Nephron progenitor cell (in vitro differentiated cells): ENCODE measurements at regions not wholly inside any gene's neighbourhood (a gene's known extent, or its start where the extent isn't known, plus 50 kb on each side); places are given as distances from the start of the nearest gene placed in this dataset.
"Not testable (repeated sequence)": the region's sequence is repeated elsewhere in the genome, so short reads cannot be mapped to it uniquely, and the experiment has no call there.

ENCODE experiments used
- DNase-seq: peaks from one replicate; pipeline ENCODE4 v3.0.0; 2021
- H3K27ac Mint-ChIP-seq: 2 replicates; pipeline ENCODE4 v1.8.0; 2021; ENCODE audit warnings: mild to moderate bottlenecking, moderate library complexity, mixed read lengths
- H3K27me3 Mint-ChIP-seq: 2 replicates; pipeline ENCODE4 v1.8.0; 2021; ENCODE audit warnings: mild to moderate bottlenecking, low read depth, mixed read lengths; ENCODE audit not compliant: poor library complexity
- H3K36me3 Mint-ChIP-seq: 2 replicates; pipeline ENCODE4 v1.8.0; 2021; ENCODE audit warnings: low read depth, mixed read lengths
- H3K4me1 Mint-ChIP-seq: 2 replicates; pipeline ENCODE4 v1.8.0; 2021; ENCODE audit warnings: mixed read lengths
- H3K4me3 Mint-ChIP-seq: 2 replicates; pipeline ENCODE4 v1.8.0; 2021; ENCODE audit warnings: mild to moderate bottlenecking, moderate library complexity, mixed read lengths
- H3K9me3 Mint-ChIP-seq: 2 replicates; pipeline ENCODE4 v1.8.0; 2021; ENCODE audit warnings: mild to moderate bottlenecking, moderate library complexity, mixed read lengths

- H3K36me3 Mint-ChIP-seq, H3K27me3 Mint-ChIP-seq, H3K4me3 Mint-ChIP-seq, H3K4me1 Mint-ChIP-seq, H3K27ac Mint-ChIP-seq, DNase-seq: not testable (repeated sequence)
- peaks cover 41% of the 10 kb centered on the region for H3K9me3 Mint-ChIP-seq
These were observed 180.7 kb downstream of the ZNF37A start for GRCh38 chr10:38274879-38275278.

- not testable (repeated sequence) for H3K27me3 Mint-ChIP-seq, DNase-seq, H3K4me3 Mint-ChIP-seq, H3K4me1 Mint-ChIP-seq, H3K27ac Mint-ChIP-seq, H3K36me3 Mint-ChIP-seq
- peaks cover 61% of the 10 kb centered on the region for H3K9me3 Mint-ChIP-seq
These were observed 198.4 kb downstream of the ZNF37A start for GRCh38 chr10:38292560-38292959.

GRCh38 chr10:38310111-38310510, 216.0 kb downstream of the ZNF37A start:
- DNase-seq, H3K36me3 Mint-ChIP-seq: not testable (repeated sequence)
- peaks cover 60% of the 10 kb centered on the region for H3K9me3 Mint-ChIP-seq

GRCh38 chr10:38315090-38315805, 221.1 kb downstream of the ZNF37A start:
- not testable (repeated sequence) for H3K4me3 Mint-ChIP-seq, H3K27ac Mint-ChIP-seq, H3K36me3 Mint-ChIP-seq, H3K27me3 Mint-ChIP-seq, H3K4me1 Mint-ChIP-seq, DNase-seq
- peaks cover 69% of the 10 kb centered on the region for H3K9me3 Mint-ChIP-seq

More at GRCh38 chr10:38310111-38310510, 216.0 kb downstream of the ZNF37A start:
- H3K4me3 Mint-ChIP-seq, H3K4me1 Mint-ChIP-seq, H3K27ac Mint-ChIP-seq, H3K27me3 Mint-ChIP-seq: not testable (repeated sequence)

GRCh38 chr10:38321393-38321792, 227.3 kb downstream of the ZNF37A start:
- H3K27me3 Mint-ChIP-seq, DNase-seq, H3K4me3 Mint-ChIP-seq, H3K36me3 Mint-ChIP-seq, H3K4me1 Mint-ChIP-seq, H3K27ac Mint-ChIP-seq: not testable (repeated sequence)
- peaks cover 69% of the 10 kb centered on the region for H3K9me3 Mint-ChIP-seq

GRCh38 chr10:38330306-38330705, 236.2 kb downstream of the ZNF37A start:
- H3K4me3 Mint-ChIP-seq, DNase-seq, H3K27ac Mint-ChIP-seq, H3K4me1 Mint-ChIP-seq, H3K27me3 Mint-ChIP-seq, H3K36me3 Mint-ChIP-seq: not testable (repeated sequence)
- H3K9me3 Mint-ChIP-seq = peaks cover 46% of the 10 kb centered on the region

GRCh38 chr10:38331106-38331505, 237.0 kb downstream of the ZNF37A start:
- not testable (repeated sequence) for DNase-seq, H3K27me3 Mint-ChIP-seq, H3K4me3 Mint-ChIP-seq, H3K27ac Mint-ChIP-seq, H3K4me1 Mint-ChIP-seq, H3K36me3 Mint-ChIP-seq
- peaks cover 52% of the 10 kb centered on the region for H3K9me3 Mint-ChIP-seq

GRCh38 chr10:38333699-38334098, 239.6 kb downstream of the ZNF37A start:
- not testable (repeated sequence) for H3K4me1 Mint-ChIP-seq, H3K27me3 Mint-ChIP-seq, DNase-seq, H3K36me3 Mint-ChIP-seq, H3K4me3 Mint-ChIP-seq, H3K27ac Mint-ChIP-seq
- H3K9me3 Mint-ChIP-seq = peaks cover 51% of the 10 kb centered on the region

- H3K27me3 Mint-ChIP-seq, DNase-seq, H3K27ac Mint-ChIP-seq, H3K4me1 Mint-ChIP-seq, H3K36me3 Mint-ChIP-seq, H3K4me3 Mint-ChIP-seq: not testable (repeated sequence)
- peaks cover 57% of the 10 kb centered on the region for H3K9me3 Mint-ChIP-seq
These were observed 256.5 kb downstream of the ZNF37A start for GRCh38 chr10:38350645-38351044.

- H3K36me3 Mint-ChIP-seq, H3K4me1 Mint-ChIP-seq, DNase-seq, H3K4me3 Mint-ChIP-seq, H3K27ac Mint-ChIP-seq, H3K27me3 Mint-ChIP-seq: not testable (repeated sequence)
- peaks cover 28% of the 10 kb centered on the region for H3K9me3 Mint-ChIP-seq
These were observed 260.3 kb downstream of the ZNF37A start for GRCh38 chr10:38354410-38354809.

GRCh38 chr10:38355911-38356526, 261.9 kb downstream of the ZNF37A start:
- not testable (repeated sequence) for H3K27me3 Mint-ChIP-seq, H3K36me3 Mint-ChIP-seq, H3K4me1 Mint-ChIP-seq
- peak; percentile 67 for DNase-seq
- peak overlapping the region; percentile 97 for H3K27ac Mint-ChIP-seq
- peaks cover 17% of the 10 kb centered on the region for H3K9me3 Mint-ChIP-seq
- H3K4me3 Mint-ChIP-seq = peak overlapping the region; percentile 85

- Mint-ChIP-seq H3K27ac (peak overlapping the region; percentile 97), H3K9me3 (peaks cover 17% of the 10 kb centered on the region), H3K4me3 (peak overlapping the region; percentile 85)
- H3K27me3 Mint-ChIP-seq, H3K36me3 Mint-ChIP-seq, DNase-seq, H3K4me1 Mint-ChIP-seq: not testable (repeated sequence)
These were observed 262.4 kb downstream of the ZNF37A start for GRCh38 chr10:38356527-38356926.

- H3K27me3 Mint-ChIP-seq, H3K4me1 Mint-ChIP-seq, H3K4me3 Mint-ChIP-seq, H3K27ac Mint-ChIP-seq, H3K36me3 Mint-ChIP-seq, DNase-seq: not testable (repeated sequence)
- peaks cover 43% of the 10 kb centered on the region for H3K9me3 Mint-ChIP-seq
These were observed 268.4 kb downstream of the ZNF37A start for GRCh38 chr10:38362514-38362913.

GRCh38 chr10:38364073-38364472, 269.9 kb downstream of the ZNF37A start:
- not testable (repeated sequence) for H3K27ac Mint-ChIP-seq, H3K27me3 Mint-ChIP-seq, H3K36me3 Mint-ChIP-seq, H3K4me1 Mint-ChIP-seq, DNase-seq, H3K4me3 Mint-ChIP-seq
- peaks cover 40% of the 10 kb centered on the region for H3K9me3 Mint-ChIP-seq

GRCh38 chr10:38365917-38366316, 271.8 kb downstream of the ZNF37A start:
- H3K36me3 Mint-ChIP-seq = not testable (repeated sequence)

More at GRCh38 chr10:38365917-38366316, 271.8 kb downstream of the ZNF37A start:
- H3K9me3 Mint-ChIP-seq = peaks cover 40% of the 10 kb centered on the region
- H3K27ac Mint-ChIP-seq, H3K4me3 Mint-ChIP-seq, H3K4me1 Mint-ChIP-seq, H3K27me3 Mint-ChIP-seq, DNase-seq: not testable (repeated sequence)
